Activated CD4-positive, alpha-beta memory T cell treated with anti-CD3 and anti-CD28 coated beads, Interleukin-2, amount 10 ng/mL, durations not matched to agents 7 days and 5 days (primary cell): ENCODE measurements at regions not wholly inside any gene's neighbourhood (a gene's known extent, or its start where the extent isn't known, plus 50 kb on each side); places are given as distances from the start of the nearest gene placed in this dataset.

Experiments
- CTCF ChIA-PET: fragments of 350-600 bp; sonication (Branson Sonifier 250); formaldehyde crosslinking; loops from one replicate; lab custom pipeline; 2021; ENCODE audit warnings: antibody characterized with exemption, inconsistent platforms; lab: Charles Lee
- POLR2A ChIA-PET: fragments of 350-600 bp; sonication (Branson Sonifier 250); formaldehyde crosslinking; loops from one replicate; lab custom pipeline; 2021; ENCODE audit warnings: antibody characterized with exemption; lab: Charles Lee
- DNase-seq: peaks from one replicate; pipeline ENCODE4 v3.0.0-alpha.2; 2020
- H3K27ac Mint-ChIP-seq: one replicate; pipeline ENCODE4 v1.8.0; 2021; ENCODE audit warnings: mild to moderate bottlenecking, mixed read lengths
- H3K27me3 Mint-ChIP-seq: one replicate; pipeline ENCODE4 v1.8.0; 2021; ENCODE audit warnings: mixed read lengths
- H3K36me3 Mint-ChIP-seq: one replicate; pipeline ENCODE4 v1.8.0; 2021; ENCODE audit warnings: low read depth, mixed read lengths
- H3K4me1 Mint-ChIP-seq: one replicate; pipeline ENCODE4 v1.8.0; 2021; ENCODE audit warnings: mixed read lengths
- H3K4me3 Mint-ChIP-seq: one replicate; pipeline ENCODE4 v1.8.0; 2021; ENCODE audit warnings: mild to moderate bottlenecking, mixed read lengths
- H3K9me3 Mint-ChIP-seq: one replicate; pipeline ENCODE4 v1.8.0; 2021; ENCODE audit warnings: mixed read lengths

DNA sequence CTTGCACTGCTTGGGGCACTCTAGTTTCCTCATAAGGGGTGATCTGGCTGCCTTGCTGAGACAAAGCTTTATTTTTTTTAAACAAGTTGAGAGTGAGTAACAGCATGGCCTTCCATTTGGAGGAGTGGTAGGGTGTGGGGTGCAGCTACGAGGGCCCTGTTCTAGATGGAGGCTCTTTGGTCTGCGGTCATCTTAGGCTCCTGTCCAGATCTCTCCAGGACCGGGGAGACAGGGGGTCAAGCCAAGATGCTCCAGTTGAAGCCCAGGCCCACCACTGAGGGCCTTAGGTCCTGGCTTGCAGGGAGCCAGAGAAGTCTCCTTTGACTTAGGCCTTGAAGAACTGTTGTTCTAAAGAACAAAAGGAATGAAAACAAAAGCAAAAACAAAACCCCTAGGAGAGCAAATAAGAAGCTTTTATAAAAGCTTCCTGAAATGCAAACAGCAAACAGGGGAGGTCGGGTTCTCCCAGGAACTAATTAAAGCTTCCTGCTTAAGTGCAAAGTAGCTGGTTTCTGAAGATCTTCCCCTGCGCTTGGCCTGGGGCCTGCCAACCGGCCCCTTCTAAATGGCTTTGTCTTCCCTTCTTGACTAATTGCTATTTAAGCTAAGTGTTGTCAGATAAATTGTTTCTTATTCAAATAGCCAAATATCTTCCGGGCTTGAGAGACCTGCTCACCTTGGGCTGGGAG is 259.2 kb downstream of the GLRX3 start:
- POLR2A ChIA-PET: no interaction called here

DNA sequence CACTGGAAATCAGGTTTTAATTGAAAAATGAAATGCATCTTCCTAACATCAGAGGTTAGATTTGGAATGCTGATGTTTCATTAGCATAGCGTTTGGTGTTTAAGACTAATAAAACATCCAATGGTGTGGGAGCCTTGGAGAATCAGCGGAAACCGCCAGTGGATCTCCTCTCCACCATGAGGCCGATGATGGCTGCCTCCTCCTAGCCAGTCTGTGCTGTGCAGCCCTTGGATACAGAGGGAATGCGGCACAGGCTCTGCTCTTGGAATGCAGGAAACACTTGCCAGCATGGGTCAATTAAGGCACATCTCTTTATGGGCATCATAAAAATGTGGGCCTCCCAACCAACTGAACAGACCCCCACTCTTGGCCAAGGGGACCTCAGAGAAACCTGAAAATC is 259.9 kb downstream of the GLRX3 start:
- ChIA-PET POLR2A (no interaction called here), CTCF (no interaction called here)
- no peak for DNase-seq
- H3K27ac Mint-ChIP-seq: no peak overlapping the region
- H3K27me3 Mint-ChIP-seq: no peaks in the 10 kb centered on the region
- H3K4me3 Mint-ChIP-seq: no peak overlapping the region
- H3K9me3 Mint-ChIP-seq: peaks cover 21% of the 10 kb centered on the region
- H3K36me3 Mint-ChIP-seq: peaks cover 2% of the 10 kb centered on the region
- H3K4me1 Mint-ChIP-seq: no peaks in the 10 kb centered on the region

More for the DNA sequence above, 259.2 kb downstream of the GLRX3 start:
- Mint-ChIP-seq H3K27ac (no peak overlapping the region), H3K27me3 (no peaks in the 10 kb centered on the region), H3K4me3 (no peak overlapping the region), H3K9me3 (peaks cover 21% of the 10 kb centered on the region), H3K36me3 (peaks cover 2% of the 10 kb centered on the region), H3K4me1 (no peaks in the 10 kb centered on the region)
- CTCF ChIA-PET: no interaction called here
- DNase-seq: no peak

DNA sequence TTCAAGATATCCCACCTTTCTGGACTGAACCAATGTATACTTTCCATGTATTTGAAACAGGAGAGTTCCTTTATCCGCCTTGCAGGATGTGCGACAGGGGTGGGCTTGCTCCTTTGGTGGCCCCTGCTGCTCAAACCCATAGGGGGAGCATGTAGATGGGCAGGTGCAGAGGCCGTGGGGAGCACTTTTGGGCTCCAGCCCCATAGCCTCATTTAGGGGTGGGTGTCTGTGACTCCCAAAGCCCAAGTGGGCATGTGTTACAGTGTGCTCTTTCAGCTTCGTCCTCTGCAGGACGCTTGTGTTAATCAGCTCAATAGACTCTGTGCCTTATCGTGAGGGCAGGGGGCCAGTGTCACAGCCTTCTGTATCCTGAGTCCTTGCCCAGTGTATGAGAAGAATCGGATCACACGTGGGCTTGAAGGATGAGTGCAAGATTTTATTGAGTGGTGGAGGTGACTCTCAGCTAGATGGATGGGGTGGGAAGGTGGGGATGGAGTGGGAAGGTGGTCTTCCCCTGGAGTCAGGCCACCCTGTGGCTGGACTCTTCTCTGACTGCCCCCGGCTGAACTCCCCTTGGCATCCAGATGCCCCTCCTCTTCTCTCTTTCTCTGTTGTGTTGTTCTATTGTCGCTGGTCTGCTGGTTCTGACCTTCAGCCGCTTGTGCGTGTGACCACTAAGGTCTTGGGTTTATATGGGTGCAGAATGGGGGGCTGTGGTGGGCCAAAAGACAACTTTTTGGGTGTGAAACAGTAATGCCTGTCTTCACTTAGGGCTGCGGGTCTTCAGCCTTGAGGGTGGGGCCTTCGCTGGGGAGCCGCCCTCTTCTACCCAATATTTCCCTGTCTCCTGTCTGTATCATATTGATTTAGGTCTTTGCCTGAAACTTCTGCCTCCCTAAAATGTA is 262.2 kb downstream of the GLRX3 start:
- ChIA-PET CTCF (no interaction called here), POLR2A (no interaction called here)
- H3K27ac Mint-ChIP-seq: no peak overlapping the region
- DNase-seq: no peak
- no peak overlapping the region for H3K4me3 Mint-ChIP-seq
- H3K36me3 Mint-ChIP-seq: peaks cover 2% of the 10 kb centered on the region
- no peaks in the 10 kb centered on the region for H3K4me1 Mint-ChIP-seq
- H3K9me3 Mint-ChIP-seq: peaks cover 18% of the 10 kb centered on the region
- H3K27me3 Mint-ChIP-seq: no peaks in the 10 kb centered on the region

DNA sequence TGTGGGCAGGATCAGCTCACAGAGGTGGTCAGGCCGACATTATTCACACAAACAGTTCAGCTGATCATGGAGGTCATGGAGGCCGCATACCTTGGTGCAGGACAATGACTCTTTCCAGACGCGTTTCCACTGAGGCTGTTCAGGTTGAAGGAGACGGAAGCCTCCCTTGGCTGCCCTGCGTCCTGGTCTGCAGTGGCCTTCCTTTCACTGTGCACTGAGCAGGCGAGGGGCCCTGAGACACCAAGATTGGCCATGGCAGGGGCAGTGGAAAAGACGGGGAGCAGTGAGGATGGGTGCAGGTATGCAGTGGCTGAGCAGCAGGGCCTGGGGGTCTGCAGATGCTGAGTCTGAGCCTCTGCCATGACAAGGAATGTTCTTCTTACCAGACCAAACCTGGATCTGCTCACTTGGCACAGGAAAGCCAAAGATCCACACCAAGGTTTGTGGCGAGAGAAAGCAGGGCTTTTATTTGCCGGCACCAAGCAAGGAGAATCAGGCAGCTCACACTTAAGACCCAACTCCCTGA is 263.3 kb downstream of the GLRX3 start:
- Mint-ChIP-seq H3K27me3 (no peaks in the 10 kb centered on the region), H3K4me3 (no peak overlapping the region), H3K9me3 (peaks cover 14% of the 10 kb centered on the region), H3K27ac (no peak overlapping the region), H3K4me1 (no peaks in the 10 kb centered on the region), H3K36me3 (peaks cover 2% of the 10 kb centered on the region)
- ChIA-PET POLR2A (no interaction called here), CTCF (no interaction called here)
- no peak for DNase-seq

DNA sequence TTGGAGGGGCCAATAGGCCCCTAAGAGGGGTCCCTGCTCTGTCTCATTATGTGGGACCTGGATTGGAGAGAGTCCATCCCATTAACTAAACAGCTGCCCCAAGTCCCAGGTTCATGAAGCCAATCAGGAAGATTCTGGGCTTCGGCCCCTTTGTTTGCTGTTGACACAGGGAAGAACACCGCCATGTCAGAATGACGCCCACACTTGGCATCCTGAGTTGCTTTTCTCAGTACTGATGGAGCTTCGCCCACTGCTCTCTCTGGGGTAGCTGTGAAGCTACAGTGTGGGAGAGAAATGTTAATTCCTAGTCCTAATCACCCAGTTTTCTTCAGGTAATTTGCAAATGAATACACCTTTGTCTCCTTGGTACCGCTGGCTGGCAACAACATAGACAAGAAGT is 264.7 kb downstream of the GLRX3 start:
- ChIA-PET POLR2A (no interaction called here), CTCF (no interaction called here)
- no peak overlapping the region for H3K4me3 Mint-ChIP-seq
- H3K27ac Mint-ChIP-seq: no peak overlapping the region
- peaks cover 6% of the 10 kb centered on the region for H3K9me3 Mint-ChIP-seq
- peaks cover 2% of the 10 kb centered on the region for H3K36me3 Mint-ChIP-seq
- no peaks in the 10 kb centered on the region for H3K27me3 Mint-ChIP-seq
- no peaks in the 10 kb centered on the region for H3K4me1 Mint-ChIP-seq
- no peak for DNase-seq

GRCh38 chr10:130401860-130402765 is 265.9 kb downstream of the GLRX3 start:
- no peak overlapping the region for H3K27ac Mint-ChIP-seq
- H3K4me3 Mint-ChIP-seq: no peak overlapping the region
- H3K4me1 Mint-ChIP-seq: no peaks in the 10 kb centered on the region
- POLR2A ChIA-PET: no interaction called here
- no peaks in the 10 kb centered on the region for H3K9me3 Mint-ChIP-seq
- H3K27me3 Mint-ChIP-seq: no peaks in the 10 kb centered on the region
- no peak for DNase-seq
- no peaks in the 10 kb centered on the region for H3K36me3 Mint-ChIP-seq
- CTCF ChIA-PET: no interaction called here

- no peaks in the 10 kb centered on the region for H3K27me3 Mint-ChIP-seq
- H3K27ac Mint-ChIP-seq: no peak overlapping the region
- DNase-seq: no peak
- ChIA-PET CTCF (no interaction called here), POLR2A (no interaction called here)
- no peaks in the 10 kb centered on the region for H3K4me1 Mint-ChIP-seq
- no peak overlapping the region for H3K4me3 Mint-ChIP-seq
- H3K9me3 Mint-ChIP-seq: no peaks in the 10 kb centered on the region
- H3K36me3 Mint-ChIP-seq: no peaks in the 10 kb centered on the region
These were observed 267.2 kb downstream of the GLRX3 start for GRCh38 chr10:130403153-130404075.

GRCh38 chr10:130404476-130405055 is 268.4 kb downstream of the GLRX3 start:
- DNase-seq: no peak
- Mint-ChIP-seq H3K27me3 (no peaks in the 10 kb centered on the region), H3K9me3 (peaks cover 2% of the 10 kb centered on the region), H3K27ac (no peak overlapping the region), H3K4me1 (no peaks in the 10 kb centered on the region), H3K4me3 (no peak overlapping the region), H3K36me3 (no peaks in the 10 kb centered on the region)
- ChIA-PET CTCF (no interaction called here), POLR2A (no interaction called here)

- ChIA-PET POLR2A (no interaction called here), CTCF (no interaction called here)
- no peaks in the 10 kb centered on the region for H3K36me3 Mint-ChIP-seq
- H3K27ac Mint-ChIP-seq: no peak overlapping the region
- peaks cover 2% of the 10 kb centered on the region for H3K9me3 Mint-ChIP-seq
- no peak for DNase-seq
- no peaks in the 10 kb centered on the region for H3K27me3 Mint-ChIP-seq
- no peak overlapping the region for H3K4me3 Mint-ChIP-seq
- no peaks in the 10 kb centered on the region for H3K4me1 Mint-ChIP-seq
These were observed 270.9 kb downstream of the GLRX3 start for GRCh38 chr10:130407052-130407451.

- no peak overlapping the region for H3K27ac Mint-ChIP-seq
- H3K27me3 Mint-ChIP-seq: no peaks in the 10 kb centered on the region
- no peaks in the 10 kb centered on the region for H3K4me1 Mint-ChIP-seq
- no peak for DNase-seq
- H3K9me3 Mint-ChIP-seq: peaks cover 2% of the 10 kb centered on the region
- ChIA-PET POLR2A (no interaction called here), CTCF (no interaction called here)
- no peaks in the 10 kb centered on the region for H3K36me3 Mint-ChIP-seq
- H3K4me3 Mint-ChIP-seq: no peak overlapping the region
These were observed 273.1 kb downstream of the GLRX3 start for GRCh38 chr10:130409331-130409730.

- no peaks in the 10 kb centered on the region for H3K27me3 Mint-ChIP-seq
These were observed 273.7 kb downstream of the GLRX3 start for GRCh38 chr10:130409931-130410330.

More at GRCh38 chr10:130409931-130410330, 273.7 kb downstream of the GLRX3 start:
- DNase-seq: no peak
- H3K9me3 Mint-ChIP-seq: peaks cover 2% of the 10 kb centered on the region
- ChIA-PET CTCF (no interaction called here), POLR2A (no interaction called here)
- no peak overlapping the region for H3K4me3 Mint-ChIP-seq
- H3K4me1 Mint-ChIP-seq: no peaks in the 10 kb centered on the region
- H3K27ac Mint-ChIP-seq: no peak overlapping the region
- no peaks in the 10 kb centered on the region for H3K36me3 Mint-ChIP-seq
